A549 (cell line): ENCODE measurements at regions not wholly inside any gene's neighbourhood (a gene's known extent, or its start where the extent isn't known, plus 50 kb on each side); places are given as distances from the start of the nearest gene placed in this dataset.

Experiments
- CBX2 ChIP-seq: fragments of 200-600 bp; sonication (generic); IDR thresholded peaks from 2 replicates; pipeline ENCODE4 v1.6.1; 2016; ENCODE audit warnings: low read depth, mild to moderate bottlenecking, borderline replicate concordance
- CHD4 ChIP-seq: fragments of 200-600 bp; sonication (generic); IDR thresholded peaks from 2 replicates; pipeline ENCODE4 v1.6.1; 2016; ENCODE audit warnings: antibody characterized with exemption, mild to moderate bottlenecking, borderline replicate concordance
- EP300 ChIP-seq, 2 experiments: fragments of >200 bp; sonication (Bioruptor Twin); formaldehyde crosslinking; IDR thresholded peaks; 2 replicates in 1 of 2; 3 replicates in 1 of 2; pipeline ENCODE4 v1.6.1; 2016 to 2017
- FOSL2 ChIP-seq, 2 experiments: fragments of 450-650 bp in 1 of 2; fragments of >200 bp in 1 of 2; sonication (Bioruptor Twin) in 1 of 2; formaldehyde crosslinking; IDR thresholded peaks; 2 replicates each; pipeline versions ENCODE4 v1.5.0 to v1.6.1; 2016 to 2020; ENCODE audit warnings: mild to moderate bottlenecking in 1 of 2, moderate library complexity in 1 of 2
- HOXA7 ChIP-seq: fragments of 250-450 bp; sonication (Bioruptor Pico); IDR thresholded peaks from 2 replicates; pipeline ENCODE4 v1.5.0; 2020; ENCODE audit warnings: mild to moderate bottlenecking, moderate library complexity
- JUN ChIP-seq, 2 experiments: fragments of >200 bp; sonication (Bioruptor Twin); formaldehyde crosslinking; IDR thresholded peaks; 2 replicates in 1 of 2; 3 replicates in 1 of 2; pipeline ENCODE4 v1.6.1; 2016 to 2017
- JUNB ChIP-seq: fragments of >200 bp; sonication (Bioruptor Twin); formaldehyde crosslinking; IDR thresholded peaks from 2 replicates; pipeline ENCODE4 v1.6.1; 2016
- MYC ChIP-seq: IDR thresholded peaks from 2 replicates; pipeline ENCODE4 v1.6.1; 2012; ENCODE audit warnings: mild to moderate bottlenecking, inconsistent platforms, low read length, improper control_type of control experiment, borderline replicate concordance
- SREBF2 ChIP-seq: fragments of 450-650 bp; IDR thresholded peaks from 2 replicates; pipeline ENCODE4 v1.6.1; 2014; ENCODE audit warnings: mild to moderate bottlenecking, moderate library complexity
- TF ChIP-seq, protein P1 (sequence below): fragments of >200 bp; sonication (Bioruptor Twin); formaldehyde crosslinking; IDR thresholded peaks from 3 replicates; pipeline ENCODE4 v1.5.1; 2016
- TF ChIP-seq, protein P2 (sequence below): IDR thresholded peaks from 2 replicates; pipeline ENCODE4 v1.6.1; 2012; ENCODE audit warnings: low read depth, borderline replicate concordance
- TF ChIP-seq, protein P3 (sequence below): IDR thresholded peaks from 2 replicates; pipeline ENCODE4 v1.6.1; 2012
- TF ChIP-seq, protein P4 (sequence below): fragments of 450-650 bp; IDR thresholded peaks from 2 replicates; pipeline ENCODE4 v1.6.1; 2014; ENCODE audit warnings: antibody characterized with exemption

DNA sequence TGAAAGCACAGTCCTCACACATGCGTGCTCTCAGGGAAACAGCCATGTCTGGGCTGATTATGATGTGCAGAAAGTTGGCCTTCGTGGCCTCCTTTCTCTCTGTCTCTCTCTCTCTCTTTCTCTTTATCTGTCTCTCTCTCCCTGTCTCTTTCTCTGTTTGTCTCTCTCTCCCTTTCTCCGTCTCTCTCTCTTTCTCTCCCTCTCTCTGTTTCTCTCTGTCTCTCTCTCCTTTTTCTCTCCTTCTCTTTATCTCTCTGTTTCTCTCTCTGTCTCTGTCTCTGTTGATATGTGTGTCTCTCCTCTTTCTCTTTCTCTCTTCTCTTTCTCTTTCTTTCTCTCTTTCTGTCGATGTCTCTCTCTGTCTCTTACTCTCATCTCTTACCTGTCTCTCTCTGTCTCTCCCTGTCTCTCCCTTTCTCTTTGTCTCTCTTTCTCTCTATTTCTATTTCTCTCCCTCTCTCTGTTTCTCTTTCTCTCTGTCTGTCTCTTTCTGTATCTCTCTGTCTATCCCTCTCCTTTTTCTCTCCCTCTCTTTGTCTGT is 105.4 kb upstream of the MPP7 start:
- TF ChIP-seq MYC (no peak), EP300 (IDR thresholded peaks at IDR 0.05) (no peak), JUNB (no peak), FOSL2 (IDR thresholded peaks at IDR 0.05) (no peak), FOSL2 (CRISPR knock-in tag; IDR thresholded peaks at IDR 0.05) (no peak), CBX2 (no peak), JUN (IDR thresholded peaks at IDR 0.05) (no peak), HOXA7 (CRISPR knock-in tag) (no peak), CHD4 (no peak), SREBF2 (no peak)
- TF ChIP-seq, protein P1, sequence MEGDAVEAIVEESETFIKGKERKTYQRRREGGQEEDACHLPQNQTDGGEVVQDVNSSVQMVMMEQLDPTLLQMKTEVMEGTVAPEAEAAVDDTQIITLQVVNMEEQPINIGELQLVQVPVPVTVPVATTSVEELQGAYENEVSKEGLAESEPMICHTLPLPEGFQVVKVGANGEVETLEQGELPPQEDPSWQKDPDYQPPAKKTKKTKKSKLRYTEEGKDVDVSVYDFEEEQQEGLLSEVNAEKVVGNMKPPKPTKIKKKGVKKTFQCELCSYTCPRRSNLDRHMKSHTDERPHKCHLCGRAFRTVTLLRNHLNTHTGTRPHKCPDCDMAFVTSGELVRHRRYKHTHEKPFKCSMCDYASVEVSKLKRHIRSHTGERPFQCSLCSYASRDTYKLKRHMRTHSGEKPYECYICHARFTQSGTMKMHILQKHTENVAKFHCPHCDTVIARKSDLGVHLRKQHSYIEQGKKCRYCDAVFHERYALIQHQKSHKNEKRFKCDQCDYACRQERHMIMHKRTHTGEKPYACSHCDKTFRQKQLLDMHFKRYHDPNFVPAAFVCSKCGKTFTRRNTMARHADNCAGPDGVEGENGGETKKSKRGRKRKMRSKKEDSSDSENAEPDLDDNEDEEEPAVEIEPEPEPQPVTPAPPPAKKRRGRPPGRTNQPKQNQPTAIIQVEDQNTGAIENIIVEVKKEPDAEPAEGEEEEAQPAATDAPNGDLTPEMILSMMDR: no peak
- TF ChIP-seq, protein P2, sequence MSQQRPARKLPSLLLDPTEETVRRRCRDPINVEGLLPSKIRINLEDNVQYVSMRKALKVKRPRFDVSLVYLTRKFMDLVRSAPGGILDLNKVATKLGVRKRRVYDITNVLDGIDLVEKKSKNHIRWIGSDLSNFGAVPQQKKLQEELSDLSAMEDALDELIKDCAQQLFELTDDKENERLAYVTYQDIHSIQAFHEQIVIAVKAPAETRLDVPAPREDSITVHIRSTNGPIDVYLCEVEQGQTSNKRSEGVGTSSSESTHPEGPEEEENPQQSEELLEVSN: no peak
- TF ChIP-seq, protein P3, sequence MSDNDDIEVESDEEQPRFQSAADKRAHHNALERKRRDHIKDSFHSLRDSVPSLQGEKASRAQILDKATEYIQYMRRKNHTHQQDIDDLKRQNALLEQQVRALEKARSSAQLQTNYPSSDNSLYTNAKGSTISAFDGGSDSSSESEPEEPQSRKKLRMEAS: no peak
- TF ChIP-seq, protein P4, sequence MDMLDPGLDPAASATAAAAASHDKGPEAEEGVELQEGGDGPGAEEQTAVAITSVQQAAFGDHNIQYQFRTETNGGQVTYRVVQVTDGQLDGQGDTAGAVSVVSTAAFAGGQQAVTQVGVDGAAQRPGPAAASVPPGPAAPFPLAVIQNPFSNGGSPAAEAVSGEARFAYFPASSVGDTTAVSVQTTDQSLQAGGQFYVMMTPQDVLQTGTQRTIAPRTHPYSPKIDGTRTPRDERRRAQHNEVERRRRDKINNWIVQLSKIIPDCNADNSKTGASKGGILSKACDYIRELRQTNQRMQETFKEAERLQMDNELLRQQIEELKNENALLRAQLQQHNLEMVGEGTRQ: no peak
